RWPE1 (cell line): ENCODE measurements at regions not wholly inside any gene's neighbourhood (a gene's known extent, or its start where the extent isn't known, plus 50 kb on each side); places are given as distances from the start of the nearest gene placed in this dataset.

Experiments used
- CTCF ChIA-PET: fragments of 350-600 bp; sonication (Branson Sonifier 250); formaldehyde crosslinking; extraction: SDS; loops from one replicate; lab custom pipeline; 2021; lab: Yijun Ruan, JAX
- POLR2A ChIA-PET: fragments of 400-600 bp; formaldehyde crosslinking; extraction: SDS; loops from one replicate; lab custom pipeline; 2020; ENCODE audit warnings: antibody characterized with exemption; ENCODE audit not compliant: low non-redundant PET; lab: Yijun Ruan, JAX
- DNase-seq: peaks from one replicate; pipeline ENCODE4 v3.0.0; 2012; ENCODE audit warnings: low spot score
- H3K27ac ChIP-seq: fragments of 450-650 bp; 2 replicates; pipeline ENCODE4 v1.5.1; 2017
- TF ChIP-seq, protein P1 (sequence below): fragments of 450-650 bp; conservative IDR thresholded peaks from 2 replicates; pipeline ENCODE4 v1.5.1; 2017; ENCODE audit warnings: low read depth, mild to moderate bottlenecking

GRCh38 chr11:42591841-42592240 lies 720.0 kb upstream of the API5 start:
- DNase-seq, result no peak
- ChIA-PET CTCF (no interaction called here), POLR2A (no interaction called here)
- no peak overlapping the region for H3K27ac ChIP-seq
- TF ChIP-seq, protein P1, sequence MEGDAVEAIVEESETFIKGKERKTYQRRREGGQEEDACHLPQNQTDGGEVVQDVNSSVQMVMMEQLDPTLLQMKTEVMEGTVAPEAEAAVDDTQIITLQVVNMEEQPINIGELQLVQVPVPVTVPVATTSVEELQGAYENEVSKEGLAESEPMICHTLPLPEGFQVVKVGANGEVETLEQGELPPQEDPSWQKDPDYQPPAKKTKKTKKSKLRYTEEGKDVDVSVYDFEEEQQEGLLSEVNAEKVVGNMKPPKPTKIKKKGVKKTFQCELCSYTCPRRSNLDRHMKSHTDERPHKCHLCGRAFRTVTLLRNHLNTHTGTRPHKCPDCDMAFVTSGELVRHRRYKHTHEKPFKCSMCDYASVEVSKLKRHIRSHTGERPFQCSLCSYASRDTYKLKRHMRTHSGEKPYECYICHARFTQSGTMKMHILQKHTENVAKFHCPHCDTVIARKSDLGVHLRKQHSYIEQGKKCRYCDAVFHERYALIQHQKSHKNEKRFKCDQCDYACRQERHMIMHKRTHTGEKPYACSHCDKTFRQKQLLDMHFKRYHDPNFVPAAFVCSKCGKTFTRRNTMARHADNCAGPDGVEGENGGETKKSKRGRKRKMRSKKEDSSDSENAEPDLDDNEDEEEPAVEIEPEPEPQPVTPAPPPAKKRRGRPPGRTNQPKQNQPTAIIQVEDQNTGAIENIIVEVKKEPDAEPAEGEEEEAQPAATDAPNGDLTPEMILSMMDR, result no peak

- TF ChIP-seq, protein P1, result no peak
- POLR2A ChIA-PET, result no interaction called here
- CTCF ChIA-PET, result no interaction called here
- H3K27ac ChIP-seq, result no peak overlapping the region
- no peak for DNase-seq
Measured at GRCh38 chr11:42593441-42593840, 718.4 kb upstream of the API5 start.

DNA sequence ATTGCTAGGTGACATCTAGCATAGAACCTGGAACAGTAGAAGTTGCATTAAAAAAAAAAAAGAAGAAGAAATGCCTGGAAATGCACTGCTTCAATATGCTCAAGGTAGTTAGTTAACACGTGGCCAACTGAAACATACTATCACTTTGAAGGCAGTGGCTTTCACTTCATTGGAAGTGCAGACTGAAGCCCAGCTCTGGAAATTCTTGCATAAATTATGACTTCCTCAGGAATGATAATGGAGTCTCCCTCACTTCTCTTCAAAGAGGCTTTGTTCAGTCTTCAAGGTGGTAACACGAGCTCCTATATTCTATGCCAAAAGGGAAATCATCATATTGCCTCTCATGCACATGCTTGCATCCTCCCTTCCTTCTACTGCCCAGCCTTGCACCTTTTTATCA lies 715.9 kb upstream of the API5 start:
- H3K27ac ChIP-seq, result no peak overlapping the region
- POLR2A ChIA-PET, result no interaction called here

GRCh38 chr11:42596576-42597145 lies 715.1 kb upstream of the API5 start:
- H3K27ac ChIP-seq, result no peak overlapping the region
- POLR2A ChIA-PET, result no interaction called here
- no peak for DNase-seq
- CTCF ChIA-PET, result no interaction called here
- TF ChIP-seq, protein P1, result no peak

More for the DNA sequence above, 715.9 kb upstream of the API5 start:
- DNase-seq, result no peak
- TF ChIP-seq, protein P1, result no peak
- CTCF ChIA-PET, result interaction anchor here (0.7 kb wide), 1 partner anchor 187 kb away, joined by 6 read pairs; no protein-coding TSS in a partner anchor

GRCh38 chr11:42598341-42598740 lies 713.5 kb upstream of the API5 start:
- TF ChIP-seq, protein P1, result no peak
- DNase-seq, result no peak
- no peak overlapping the region for H3K27ac ChIP-seq
- ChIA-PET POLR2A (no interaction called here), CTCF (no interaction called here)

GRCh38 chr11:42620796-42621195 lies 691.0 kb upstream of the API5 start:
- ChIA-PET CTCF (no interaction called here), POLR2A (no interaction called here)
- H3K27ac ChIP-seq, result no peak overlapping the region
- TF ChIP-seq, protein P1, result no peak
- DNase-seq, result no peak
